HEK293T (cell line): ENCODE measurements at regions not wholly inside any gene's neighbourhood (a gene's known extent, or its start where the extent isn't known, plus 50 kb on each side); places are given as distances from the start of the nearest gene placed in this dataset.
"Not testable (repeated sequence)": the region's sequence is repeated elsewhere in the genome, so short reads cannot be mapped to it uniquely, and the experiment has no call there.

ENCODE experiments used
- ARNT ChIP-seq: fragments of 450-650 bp; IDR thresholded peaks from 2 replicates; pipeline ENCODE4 v1.6.1; 2017; ENCODE audit warnings: mild to moderate bottlenecking
- FOXA1 ChIP-seq: fragments of 450-650 bp; IDR thresholded peaks from 2 replicates; pipeline ENCODE4 v1.6.1; 2016; ENCODE audit warnings: mild to moderate bottlenecking
- FOXK2 ChIP-seq: fragments of 450-650 bp; IDR thresholded peaks from 2 replicates; pipeline ENCODE4 v1.6.1; 2016; ENCODE audit warnings: mild to moderate bottlenecking
- FOXM1 ChIP-seq: fragments of 450-650 bp; IDR thresholded peaks from 2 replicates; pipeline ENCODE4 v1.6.1; 2017; ENCODE audit warnings: mild to moderate bottlenecking, borderline replicate concordance
- SP1 ChIP-seq: fragments of 450-650 bp; IDR thresholded peaks from 2 replicates; pipeline ENCODE4 v1.6.1; 2017
- SUZ12 ChIP-seq: fragments of 450-650 bp; IDR thresholded peaks from 2 replicates; pipeline ENCODE4 v1.6.1; 2016; ENCODE audit warnings: mild to moderate bottlenecking
- TF ChIP-seq, protein P1 (sequence below): fragments of 450-650 bp; IDR thresholded peaks from 2 replicates; pipeline ENCODE4 v1.6.1; 2016

DNA sequence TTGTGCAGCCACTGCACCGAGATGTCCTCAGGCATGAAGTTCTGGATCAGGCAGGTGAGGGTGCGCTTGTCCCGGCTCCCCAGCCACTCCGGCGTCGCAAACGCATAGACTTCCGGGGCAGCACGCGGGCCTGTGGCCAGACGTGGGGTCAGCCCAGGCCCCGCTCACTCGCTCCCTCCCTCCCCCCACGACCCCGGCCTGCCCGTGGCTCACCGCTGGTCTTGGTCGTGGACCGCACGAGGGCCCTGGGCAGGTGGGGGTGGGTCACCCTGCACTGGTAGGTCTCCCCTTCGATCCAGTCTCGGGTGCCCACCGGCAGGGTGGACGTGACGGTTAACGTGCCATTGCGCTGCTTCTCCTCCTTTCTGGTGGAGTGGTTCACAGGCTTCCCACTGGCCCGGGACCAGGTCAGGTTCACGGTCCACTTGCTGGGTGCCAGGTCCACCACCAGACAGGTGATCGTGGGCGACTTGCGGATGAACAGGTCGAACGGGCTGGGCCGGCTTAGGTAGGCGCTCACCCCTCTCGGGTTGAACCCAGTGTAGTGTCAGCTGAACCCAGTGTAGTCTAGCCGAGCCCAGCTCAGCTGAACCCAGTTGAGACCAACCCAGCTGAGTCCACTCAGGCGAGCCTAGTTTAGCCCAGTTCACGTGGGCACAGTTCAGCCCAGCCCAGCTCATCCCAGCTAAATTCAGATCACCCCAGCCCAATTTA is 195.8 kb downstream of the TMEM121 start:
- TF ChIP-seq SUZ12, FOXM1, SP1, FOXA1, FOXK2, ARNT: not testable (repeated sequence)
- TF ChIP-seq, protein P1, sequence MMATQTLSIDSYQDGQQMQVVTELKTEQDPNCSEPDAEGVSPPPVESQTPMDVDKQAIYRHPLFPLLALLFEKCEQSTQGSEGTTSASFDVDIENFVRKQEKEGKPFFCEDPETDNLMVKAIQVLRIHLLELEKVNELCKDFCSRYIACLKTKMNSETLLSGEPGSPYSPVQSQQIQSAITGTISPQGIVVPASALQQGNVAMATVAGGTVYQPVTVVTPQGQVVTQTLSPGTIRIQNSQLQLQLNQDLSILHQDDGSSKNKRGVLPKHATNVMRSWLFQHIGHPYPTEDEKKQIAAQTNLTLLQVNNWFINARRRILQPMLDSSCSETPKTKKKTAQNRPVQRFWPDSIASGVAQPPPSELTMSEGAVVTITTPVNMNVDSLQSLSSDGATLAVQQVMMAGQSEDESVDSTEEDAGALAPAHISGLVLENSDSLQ = not testable (repeated sequence)
